SKM-1 (cell line): ENCODE measurements at regions not wholly inside any gene's neighbourhood (a gene's known extent, or its start where the extent isn't known, plus 50 kb on each side); places are given as distances from the start of the nearest gene placed in this dataset.
"Not testable (repeated sequence)": the region's sequence is repeated elsewhere in the genome, so short reads cannot be mapped to it uniquely, and the experiment has no call there.

Experiments
- DNase-seq: peaks from one replicate; lab custom pipeline; 2025; ENCODE audit not compliant: unreplicated experiment; lab: John Stamatoyannopoulos, UW

- DNase-seq, result no peak
Observed at GRCh38 chr22:22193923-22194322, 50.7 kb upstream of the VPREB1 start.

GRCh38 chr22:22193462-22193861 lies 51.1 kb upstream of the VPREB1 start:
- not testable (repeated sequence) for DNase-seq

- not testable (repeated sequence) for DNase-seq
Observed at GRCh38 chr22:22193006-22193405, 51.6 kb upstream of the VPREB1 start.

GRCh38 chr22:22189796-22190195 lies 54.8 kb upstream of the VPREB1 start:
- DNase-seq, result not testable (repeated sequence)

GRCh38 chr22:22187863-22188262 lies 56.7 kb upstream of the VPREB1 start:
- DNase-seq, result not testable (repeated sequence)

- DNase-seq, result no peak
Observed at GRCh38 chr22:22187299-22187698, 57.3 kb upstream of the VPREB1 start.

- DNase-seq, result no peak
Observed at GRCh38 chr22:22185844-22186499, 58.6 kb upstream of the VPREB1 start.

GRCh38 chr22:22185217-22185616 lies 59.4 kb upstream of the VPREB1 start:
- no peak for DNase-seq

- DNase-seq, result no peak
Observed at GRCh38 chr22:22184277-22184807, 60.2 kb upstream of the VPREB1 start.

- no peak for DNase-seq
Observed at GRCh38 chr22:22182990-22183264, 61.7 kb upstream of the VPREB1 start.

- DNase-seq, result no peak
Observed at GRCh38 chr22:22182218-22182989, 62.2 kb upstream of the VPREB1 start.

GRCh38 chr22:22181341-22181850 lies 63.2 kb upstream of the VPREB1 start:
- DNase-seq, result no peak

GRCh38 chr22:22180738-22181285 lies 63.8 kb upstream of the VPREB1 start:
- DNase-seq, result no peak

GRCh38 chr22:22179858-22180257 lies 64.7 kb upstream of the VPREB1 start:
- no peak for DNase-seq

- no peak for DNase-seq
Observed at GRCh38 chr22:22178992-22179391, 65.6 kb upstream of the VPREB1 start.

GRCh38 chr22:22178355-22178965 lies 66.1 kb upstream of the VPREB1 start:
- no peak for DNase-seq

GRCh38 chr22:22176929-22177616 lies 67.5 kb upstream of the VPREB1 start:
- DNase-seq, result no peak

- DNase-seq, result not testable (repeated sequence)
Observed at GRCh38 chr22:22172896-22173628, 71.5 kb upstream of the VPREB1 start.

GRCh38 chr22:22171357-22172218 lies 73.0 kb upstream of the VPREB1 start:
- DNase-seq, result no peak
